ENCODE measurements at regions not wholly inside any gene's neighbourhood (a gene's known extent, or its start where the extent isn't known, plus 50 kb on each side); places are given as distances from the start of the nearest gene placed in this dataset.
"Not testable (repeated sequence)": the region's sequence is repeated elsewhere in the genome, so short reads cannot be mapped to it uniquely, and the experiment has no call there.

- CTCF ChIA-PET: no interaction called here
- Mint-ChIP-seq H3K4me3 (no peak overlapping the region), H3K27ac (no peak overlapping the region), H3K27me3 (ENCODE audit: low read depth) (peaks cover 21% of the 10 kb centered on the region), H3K9me3 (ENCODE audit: insufficient read depth) (no peaks in the 10 kb centered on the region), H3K36me3 (ENCODE audit: low read depth) (no peaks in the 10 kb centered on the region), H3K4me1 (ENCODE audit: low read depth) (no peaks in the 10 kb centered on the region)
- POLR2A ChIA-PET: no interaction called here
- ATAC-seq (no peak), DNase-seq (no peak)
These were observed 115.9 kb downstream of the QRSL1 start for GRCh38 chr6:106745197-106745770.

GRCh38 chr6:106744781-106745180 is 115.4 kb downstream of the QRSL1 start:
- H3K27ac Mint-ChIP-seq: no peak overlapping the region
- H3K9me3 Mint-ChIP-seq (ENCODE audit: insufficient read depth): no peaks in the 10 kb centered on the region
- H3K4me1 Mint-ChIP-seq (ENCODE audit: low read depth): no peaks in the 10 kb centered on the region
- no peak overlapping the region for H3K4me3 Mint-ChIP-seq
- H3K27me3 Mint-ChIP-seq (ENCODE audit: low read depth): peaks cover 21% of the 10 kb centered on the region
- ChIA-PET POLR2A (no interaction called here), CTCF (no interaction called here)
- ATAC-seq: no peak
- H3K36me3 Mint-ChIP-seq (ENCODE audit: low read depth): no peaks in the 10 kb centered on the region
- no peak for DNase-seq

DNA sequence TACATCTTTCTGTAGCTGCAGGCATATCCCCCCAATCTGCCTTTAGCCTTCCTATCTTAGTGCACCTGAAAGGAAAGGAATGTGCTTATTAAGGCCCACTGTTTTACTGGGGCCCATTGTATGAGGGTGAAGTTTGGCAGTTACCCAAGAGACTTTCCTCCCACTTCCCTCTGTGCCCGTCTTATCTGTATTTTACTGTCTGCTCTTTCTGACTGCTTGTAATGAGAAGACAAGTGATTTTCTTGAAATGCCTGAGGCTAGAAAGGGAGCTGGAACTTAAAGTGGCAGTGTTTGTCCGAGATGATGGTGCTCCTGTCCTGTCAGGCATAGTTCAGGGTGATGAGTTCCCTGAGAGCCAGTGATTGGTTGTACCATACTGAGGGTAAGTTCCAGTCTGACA is 114.7 kb downstream of the QRSL1 start:
- H3K9me3 Mint-ChIP-seq (ENCODE audit: insufficient read depth); POLR2A ChIA-PET; DNase-seq; H3K4me1 Mint-ChIP-seq (ENCODE audit: low read depth); H3K36me3 Mint-ChIP-seq (ENCODE audit: low read depth); H3K27ac Mint-ChIP-seq; CTCF ChIA-PET; ATAC-seq; H3K4me3 Mint-ChIP-seq: not testable (repeated sequence)
- H3K27me3 Mint-ChIP-seq (ENCODE audit: low read depth): peaks cover 21% of the 10 kb centered on the region

DNA sequence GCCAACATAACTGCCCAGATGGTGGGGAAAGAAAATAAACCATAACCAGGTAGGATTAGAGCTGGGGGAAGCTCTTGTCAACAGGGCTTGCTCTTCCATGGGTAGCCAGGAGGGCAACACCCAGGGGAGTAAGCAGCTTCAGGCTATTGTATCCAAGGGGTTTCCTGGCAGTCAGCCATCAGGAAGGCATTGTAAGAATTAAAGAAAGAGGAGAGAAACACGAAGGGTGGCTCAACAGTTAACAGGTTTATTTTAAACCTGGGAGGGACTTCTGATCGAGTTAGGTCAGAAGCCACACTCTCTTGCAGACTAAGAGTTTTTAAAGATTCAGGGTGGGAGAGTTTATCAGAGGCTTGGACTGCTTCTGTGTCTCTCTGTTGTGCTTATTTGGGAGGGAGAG is 114.2 kb downstream of the QRSL1 start:
- Mint-ChIP-seq H3K4me1 (ENCODE audit: low read depth) (no peaks in the 10 kb centered on the region), H3K36me3 (ENCODE audit: low read depth) (no peaks in the 10 kb centered on the region), H3K4me3 (no peak overlapping the region), H3K27me3 (ENCODE audit: low read depth) (peaks cover 17% of the 10 kb centered on the region), H3K27ac (no peak overlapping the region), H3K9me3 (ENCODE audit: insufficient read depth) (no peaks in the 10 kb centered on the region)
- ChIA-PET CTCF (interaction anchor here (0.9 kb wide), 1 partner anchor 250 kb away, joined by 3 read pairs; no protein-coding TSS in a partner anchor), POLR2A (no interaction called here)
- DNase-seq (no peak), ATAC-seq (no peak)

- no peak for DNase-seq
- no peaks in the 10 kb centered on the region for H3K4me1 Mint-ChIP-seq (ENCODE audit: low read depth)
- H3K4me3 Mint-ChIP-seq: no peak overlapping the region
- no peaks in the 10 kb centered on the region for H3K9me3 Mint-ChIP-seq (ENCODE audit: insufficient read depth)
- ATAC-seq: no peak
- H3K27ac Mint-ChIP-seq: no peak overlapping the region
- ChIA-PET CTCF (no interaction called here), POLR2A (no interaction called here)
- H3K36me3 Mint-ChIP-seq (ENCODE audit: low read depth): no peaks in the 10 kb centered on the region
- peaks cover 20% of the 10 kb centered on the region for H3K27me3 Mint-ChIP-seq (ENCODE audit: low read depth)
These were observed 110.9 kb downstream of the QRSL1 start for GRCh38 chr6:106740287-106740686.

DNA sequence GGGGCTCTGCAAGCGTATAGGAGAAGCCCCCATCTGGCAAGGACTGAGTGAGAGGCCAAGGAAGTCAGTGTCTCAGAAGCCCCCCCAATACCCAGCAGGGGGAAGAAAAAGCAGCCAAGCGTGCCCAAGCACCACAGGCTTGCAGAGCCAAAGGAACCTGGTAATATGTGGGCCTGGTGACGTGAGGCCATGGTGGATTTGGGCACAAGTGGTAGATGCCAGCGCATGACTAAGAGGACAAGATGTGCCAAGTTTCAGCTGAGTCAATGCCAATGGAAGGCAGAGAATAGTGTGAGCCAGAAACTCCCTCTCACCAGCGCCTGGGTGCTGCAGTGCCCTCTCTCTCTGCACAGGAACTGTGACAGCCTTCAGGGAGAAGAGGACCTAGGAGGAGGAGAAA is 110.0 kb downstream of the QRSL1 start:
- H3K27me3 Mint-ChIP-seq (ENCODE audit: low read depth): peaks cover 19% of the 10 kb centered on the region
- POLR2A ChIA-PET: no interaction called here
- H3K36me3 Mint-ChIP-seq (ENCODE audit: low read depth): no peaks in the 10 kb centered on the region
- no peak overlapping the region for H3K4me3 Mint-ChIP-seq
- CTCF ChIA-PET: no interaction called here
- H3K27ac Mint-ChIP-seq: no peak overlapping the region
- no peaks in the 10 kb centered on the region for H3K4me1 Mint-ChIP-seq (ENCODE audit: low read depth)
- ATAC-seq (no peak), DNase-seq (no peak)
- no peaks in the 10 kb centered on the region for H3K9me3 Mint-ChIP-seq (ENCODE audit: insufficient read depth)

DNA sequence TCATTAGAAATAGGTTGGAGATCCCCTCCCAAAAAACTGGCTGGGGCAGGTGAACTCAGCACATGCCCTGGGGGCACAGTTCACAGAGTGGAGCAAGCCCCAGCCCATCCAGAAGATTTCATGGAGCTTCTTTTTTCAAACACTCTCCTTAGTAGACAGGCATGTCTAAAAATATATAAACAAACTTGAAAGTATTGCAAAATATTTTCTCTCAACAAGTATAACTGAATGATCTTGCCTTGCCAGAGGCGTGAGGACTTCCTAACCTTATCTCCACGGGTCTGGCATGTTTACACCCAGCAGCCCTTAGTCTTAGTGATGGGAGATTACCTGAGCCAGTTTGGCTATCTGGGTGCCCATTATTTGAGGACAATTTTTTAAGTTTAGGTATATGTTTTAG is 107.1 kb downstream of the QRSL1 start:
- Mint-ChIP-seq H3K4me3 (no peak overlapping the region), H3K4me1 (ENCODE audit: low read depth) (no peaks in the 10 kb centered on the region), H3K27ac (no peak overlapping the region), H3K36me3 (ENCODE audit: low read depth) (no peaks in the 10 kb centered on the region), H3K27me3 (ENCODE audit: low read depth) (peaks cover 20% of the 10 kb centered on the region), H3K9me3 (ENCODE audit: insufficient read depth) (no peaks in the 10 kb centered on the region)
- ATAC-seq: no peak
- POLR2A ChIA-PET: no interaction called here
- DNase-seq: no peak
- CTCF ChIA-PET: no interaction called here

- H3K4me1 Mint-ChIP-seq (ENCODE audit: low read depth): no peaks in the 10 kb centered on the region
- ChIA-PET POLR2A (no interaction called here), CTCF (no interaction called here)
- DNase-seq (no peak), ATAC-seq (no peak)
- no peaks in the 10 kb centered on the region for H3K36me3 Mint-ChIP-seq (ENCODE audit: low read depth)
- H3K27ac Mint-ChIP-seq: no peak overlapping the region
- H3K9me3 Mint-ChIP-seq (ENCODE audit: insufficient read depth): no peaks in the 10 kb centered on the region
- peaks cover 21% of the 10 kb centered on the region for H3K27me3 Mint-ChIP-seq (ENCODE audit: low read depth)
- H3K4me3 Mint-ChIP-seq: no peak overlapping the region
These were observed 106.5 kb downstream of the QRSL1 start for GRCh38 chr6:106735828-106736227.

DNA sequence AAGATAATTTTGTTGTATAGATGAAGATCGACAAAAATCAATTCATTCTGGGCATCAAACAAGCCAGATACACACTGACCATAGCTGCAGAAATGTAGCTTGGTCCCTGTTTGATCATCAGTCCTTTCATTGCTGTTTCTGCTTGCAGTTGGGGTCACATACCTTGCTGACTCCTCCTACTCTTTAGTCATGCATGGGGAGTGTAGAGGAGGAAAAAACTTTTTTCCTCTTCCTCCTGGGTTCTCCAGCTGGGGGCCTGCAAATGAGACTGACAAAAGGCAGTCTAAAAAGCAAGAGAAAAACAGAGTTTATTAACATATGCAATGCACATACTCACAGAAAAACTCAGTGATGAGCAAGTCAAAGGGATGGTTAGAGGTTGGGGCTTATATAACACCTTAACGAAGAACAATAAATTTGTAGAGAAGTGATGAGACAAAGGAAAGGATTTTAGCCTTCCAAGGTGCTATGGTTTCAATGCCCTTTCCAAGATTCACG is 105.8 kb downstream of the QRSL1 start:
- POLR2A ChIA-PET: no interaction called here
- peaks cover 21% of the 10 kb centered on the region for H3K27me3 Mint-ChIP-seq (ENCODE audit: low read depth)
- H3K4me3 Mint-ChIP-seq: no peak overlapping the region
- CTCF ChIA-PET: no interaction called here
- no peak overlapping the region for H3K27ac Mint-ChIP-seq
- ATAC-seq (no peak), DNase-seq (no peak)
- no peaks in the 10 kb centered on the region for H3K36me3 Mint-ChIP-seq (ENCODE audit: low read depth)
- no peaks in the 10 kb centered on the region for H3K9me3 Mint-ChIP-seq (ENCODE audit: insufficient read depth)
- no peaks in the 10 kb centered on the region for H3K4me1 Mint-ChIP-seq (ENCODE audit: low read depth)

- no peaks in the 10 kb centered on the region for H3K36me3 Mint-ChIP-seq (ENCODE audit: low read depth)
- CTCF ChIA-PET: no interaction called here
- peaks cover 22% of the 10 kb centered on the region for H3K27me3 Mint-ChIP-seq (ENCODE audit: low read depth)
- DNase-seq (no peak), ATAC-seq (no peak)
- H3K9me3 Mint-ChIP-seq (ENCODE audit: insufficient read depth): no peaks in the 10 kb centered on the region
- no peak overlapping the region for H3K4me3 Mint-ChIP-seq
- no peaks in the 10 kb centered on the region for H3K4me1 Mint-ChIP-seq (ENCODE audit: low read depth)
- H3K27ac Mint-ChIP-seq: no peak overlapping the region
- POLR2A ChIA-PET: no interaction called here
These were observed 104.0 kb downstream of the QRSL1 start for GRCh38 chr6:106733386-106733785.

GRCh38 chr6:106732376-106732940 is 103.1 kb downstream of the QRSL1 start:
- POLR2A ChIA-PET: no interaction called here
- peaks cover 20% of the 10 kb centered on the region for H3K27me3 Mint-ChIP-seq (ENCODE audit: low read depth)
- DNase-seq: no peak

DNA sequence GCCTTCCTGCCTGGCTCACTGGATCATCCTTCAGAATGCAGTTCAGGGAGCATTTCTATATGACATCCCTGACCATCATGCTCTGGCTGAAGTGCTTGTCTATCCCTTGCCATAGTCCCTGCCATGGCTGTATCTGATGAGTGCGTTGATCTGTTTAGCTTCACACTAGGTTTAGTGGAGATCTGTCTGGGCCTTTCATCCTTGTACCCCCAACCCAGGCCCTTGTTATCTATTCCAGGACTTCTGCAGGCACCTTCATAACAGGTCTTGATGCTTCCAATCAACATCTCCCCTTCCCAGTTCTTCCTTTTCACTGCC is 102.4 kb downstream of the QRSL1 start:
- peaks cover 19% of the 10 kb centered on the region for H3K27me3 Mint-ChIP-seq (ENCODE audit: low read depth)
- DNase-seq (no peak), ATAC-seq (no peak)
- ChIA-PET POLR2A (no interaction called here), CTCF (no interaction called here)
- H3K27ac Mint-ChIP-seq: no peak overlapping the region
- H3K36me3 Mint-ChIP-seq (ENCODE audit: low read depth): no peaks in the 10 kb centered on the region
- no peak overlapping the region for H3K4me3 Mint-ChIP-seq
- no peaks in the 10 kb centered on the region for H3K4me1 Mint-ChIP-seq (ENCODE audit: low read depth)
- no peaks in the 10 kb centered on the region for H3K9me3 Mint-ChIP-seq (ENCODE audit: insufficient read depth)

More at GRCh38 chr6:106732376-106732940, 103.1 kb downstream of the QRSL1 start:
- Mint-ChIP-seq H3K9me3 (ENCODE audit: insufficient read depth) (no peaks in the 10 kb centered on the region), H3K27ac (no peak overlapping the region), H3K36me3 (ENCODE audit: low read depth) (no peaks in the 10 kb centered on the region), H3K4me1 (ENCODE audit: low read depth) (no peaks in the 10 kb centered on the region), H3K4me3 (no peak overlapping the region)
- CTCF ChIA-PET: no interaction called here
- ATAC-seq: no peak

GRCh38 chr6:106731144-106731842 is 101.9 kb downstream of the QRSL1 start:
- no peaks in the 10 kb centered on the region for H3K4me1 Mint-ChIP-seq (ENCODE audit: low read depth)
- H3K36me3 Mint-ChIP-seq (ENCODE audit: low read depth): no peaks in the 10 kb centered on the region
- CTCF ChIA-PET: no interaction called here
- POLR2A ChIA-PET: no interaction called here
- H3K4me3 Mint-ChIP-seq: no peak overlapping the region
- peaks cover 17% of the 10 kb centered on the region for H3K27me3 Mint-ChIP-seq (ENCODE audit: low read depth)
- ATAC-seq (no peak), DNase-seq (no peak)
- H3K27ac Mint-ChIP-seq: no peak overlapping the region
- H3K9me3 Mint-ChIP-seq (ENCODE audit: insufficient read depth): no peaks in the 10 kb centered on the region
